GM19463 (cell line): ENCODE measurements at regions not wholly inside any gene's neighbourhood (a gene's known extent, or its start where the extent isn't known, plus 50 kb on each side); places are given as distances from the start of the nearest gene placed in this dataset.
"Not testable (repeated sequence)": the region's sequence is repeated elsewhere in the genome, so short reads cannot be mapped to it uniquely, and the experiment has no call there.

Experiments used
- ATAC-seq: cut with Tn5 transposase; IDR thresholded peaks from one replicate; pipeline ENCODE4 v1.9.1; 2021; ENCODE audit warnings: mild to moderate bottlenecking, moderate library complexity; ENCODE audit not compliant: unreplicated experiment

- no peak for ATAC-seq
Measured at GRCh38 chr14:21882226-21882625, 208.6 kb upstream of the OR4E1 start.

DNA sequence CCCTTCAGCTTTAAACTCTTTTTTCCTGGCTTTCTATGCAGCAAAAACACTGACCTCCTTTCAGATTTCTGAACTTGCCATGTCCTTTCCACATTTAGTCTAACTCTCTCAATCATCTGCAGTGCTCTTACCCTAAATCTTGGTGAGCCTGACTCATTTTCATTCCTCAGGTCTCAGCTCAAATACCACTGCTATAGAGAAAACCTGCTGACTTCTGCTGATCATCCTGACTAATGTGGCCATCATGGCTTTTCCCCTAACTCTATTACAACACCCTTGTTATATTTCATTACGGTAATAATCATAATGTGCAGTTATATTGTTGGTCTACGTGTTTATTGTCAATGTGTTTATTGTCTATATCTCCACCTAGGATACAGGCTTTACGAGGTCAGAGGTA is 207.3 kb upstream of the OR4E1 start:
- ATAC-seq, result no peak

GRCh38 chr14:21875791-21876190 is 202.2 kb upstream of the OR4E1 start:
- ATAC-seq, result no peak

DNA sequence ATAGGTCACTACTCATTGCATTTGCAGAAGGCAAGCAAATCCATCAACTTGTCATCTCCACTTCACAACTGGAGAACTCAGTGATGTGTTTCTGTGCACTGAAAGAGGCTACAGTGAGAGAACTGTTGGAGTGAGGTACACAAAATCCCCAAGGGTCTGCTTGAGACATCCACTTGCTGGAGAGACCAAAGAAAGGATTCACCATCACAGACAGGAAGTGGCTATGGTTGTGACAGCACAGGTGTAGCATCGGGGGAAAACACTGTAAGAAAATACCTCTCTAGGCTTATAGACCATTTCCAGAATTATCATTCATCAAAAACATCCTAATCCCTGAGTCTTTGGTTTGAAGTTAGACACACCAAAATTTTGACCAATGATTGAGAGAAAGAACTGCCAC is 201.3 kb upstream of the OR4E1 start:
- ATAC-seq, result no peak

DNA sequence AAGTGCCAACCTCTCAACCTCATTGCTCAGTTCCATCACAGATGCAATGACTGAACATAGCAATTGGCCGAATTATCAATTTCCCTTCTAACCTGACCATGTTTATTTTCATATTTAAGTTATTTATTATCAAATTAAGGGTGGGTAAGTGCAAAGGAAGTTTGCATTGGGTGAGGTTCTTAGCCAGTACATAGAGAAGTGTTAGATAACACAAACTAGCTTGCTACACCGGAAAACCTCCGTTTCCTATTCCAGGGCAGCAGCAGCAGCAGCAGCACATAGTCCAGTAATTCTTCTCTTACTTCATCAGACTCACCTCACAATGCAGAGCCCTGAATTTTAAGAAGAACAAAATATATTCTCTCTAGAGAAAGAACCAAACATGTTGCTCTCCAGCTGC is 200.5 kb upstream of the OR4E1 start:
- no peak for ATAC-seq

DNA sequence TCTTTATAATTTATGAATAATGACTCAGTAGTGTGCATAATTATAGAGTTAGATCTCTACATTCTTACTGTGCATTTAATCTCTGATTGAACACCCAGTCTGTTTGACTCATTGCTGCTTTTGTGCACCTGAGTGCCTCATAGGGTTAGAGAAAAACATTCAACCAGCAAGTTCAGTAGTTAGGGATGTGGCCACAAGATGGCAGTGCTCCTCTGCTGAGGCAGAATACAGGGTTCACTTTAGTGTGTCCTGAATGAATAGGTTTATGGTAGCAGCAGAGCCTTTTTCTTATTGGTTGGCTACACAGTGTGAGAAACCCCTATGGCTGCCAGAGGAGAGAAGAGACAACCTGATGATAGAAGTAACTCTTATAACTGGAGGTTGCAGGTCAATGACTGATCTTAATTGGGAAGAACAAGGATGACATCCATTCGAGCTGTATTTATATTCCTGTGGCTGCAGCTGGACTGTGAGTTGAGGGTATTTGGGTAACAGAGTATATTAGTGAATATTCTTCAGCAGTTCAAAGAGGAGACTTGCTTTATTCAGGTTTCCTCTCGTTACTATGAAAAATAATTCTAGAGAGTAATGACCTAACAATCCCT is 194.9 kb upstream of the OR4E1 start:
- peak; percentile 71 for ATAC-seq

- ATAC-seq, result no peak
Measured at GRCh38 chr14:21867541-21867940, 193.9 kb upstream of the OR4E1 start.

GRCh38 chr14:21866479-21866878 is 192.9 kb upstream of the OR4E1 start:
- no peak for ATAC-seq

DNA sequence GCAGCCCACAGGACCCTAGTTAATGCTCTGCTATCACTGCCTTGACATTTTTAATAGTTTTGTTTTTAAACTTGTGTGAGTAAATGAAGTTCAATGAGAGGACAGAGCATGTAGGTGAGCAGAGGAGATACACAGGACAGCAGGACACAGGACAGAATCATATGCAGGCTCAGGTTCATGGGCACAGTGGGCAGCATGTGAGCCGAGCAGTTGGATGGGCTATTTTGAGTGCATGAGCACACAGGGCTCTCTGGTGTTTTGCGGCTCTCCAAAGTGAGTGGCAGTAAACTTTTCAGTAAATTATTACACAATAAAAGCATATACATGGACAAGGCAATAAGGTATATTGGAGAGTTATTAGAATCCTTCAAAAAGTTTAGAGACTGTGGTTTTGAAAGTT is 189.7 kb upstream of the OR4E1 start:
- ATAC-seq, result no peak

GRCh38 chr14:21861153-21861552 is 187.5 kb upstream of the OR4E1 start:
- no peak for ATAC-seq

DNA sequence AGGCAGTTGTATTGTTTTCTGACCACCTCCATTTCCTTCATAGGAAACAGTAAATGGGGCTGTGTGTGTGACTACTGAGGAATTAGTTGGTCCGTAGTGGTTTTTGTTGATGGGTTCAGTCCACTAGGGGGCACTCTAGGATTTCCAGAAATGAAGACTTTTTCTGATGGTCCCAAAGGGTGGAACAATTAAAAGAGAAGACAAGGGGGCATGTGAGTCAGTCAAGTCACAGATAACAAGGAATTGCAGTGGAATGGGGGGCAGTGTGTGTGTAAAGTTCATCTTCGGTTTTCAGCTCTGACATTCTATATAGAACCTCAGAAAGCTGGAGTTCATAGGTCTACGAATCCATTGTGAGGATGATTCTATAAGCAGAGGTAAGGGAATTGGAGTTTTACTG is 186.6 kb upstream of the OR4E1 start:
- ATAC-seq, result no peak

DNA sequence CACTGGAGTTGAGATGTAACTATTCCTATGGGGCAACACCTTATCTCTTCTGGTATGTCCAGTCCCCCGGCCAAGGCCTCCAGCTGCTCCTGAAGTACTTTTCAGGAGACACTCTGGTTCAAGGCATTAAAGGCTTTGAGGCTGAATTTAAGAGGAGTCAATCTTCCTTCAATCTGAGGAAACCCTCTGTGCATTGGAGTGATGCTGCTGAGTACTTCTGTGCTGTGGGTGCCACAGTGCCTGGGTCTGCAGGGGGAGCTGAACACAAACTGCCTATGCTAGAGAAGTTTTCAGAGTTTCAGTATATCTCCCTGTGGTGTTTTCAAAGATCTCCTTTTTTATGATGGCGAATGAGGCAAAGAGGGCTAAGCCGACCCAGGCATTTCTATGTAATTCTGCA is 179.2 kb upstream of the OR4E1 start:
- ATAC-seq, result no peak

- peak; percentile 74 for ATAC-seq
Measured at GRCh38 chr14:21852061-21852664, 178.5 kb upstream of the OR4E1 start.

- ATAC-seq, result not testable (repeated sequence)
Measured at GRCh38 chr14:21846902-21847301, 173.3 kb upstream of the OR4E1 start.

GRCh38 chr14:21846227-21846885 is 172.7 kb upstream of the OR4E1 start:
- no peak for ATAC-seq

- no peak for ATAC-seq
Measured at GRCh38 chr14:21840765-21841164, 167.1 kb upstream of the OR4E1 start.

GRCh38 chr14:21833836-21834235 is 160.2 kb upstream of the OR4E1 start:
- no peak for ATAC-seq

- no peak for ATAC-seq
Measured at GRCh38 chr14:21825845-21826244, 152.2 kb upstream of the OR4E1 start.

DNA sequence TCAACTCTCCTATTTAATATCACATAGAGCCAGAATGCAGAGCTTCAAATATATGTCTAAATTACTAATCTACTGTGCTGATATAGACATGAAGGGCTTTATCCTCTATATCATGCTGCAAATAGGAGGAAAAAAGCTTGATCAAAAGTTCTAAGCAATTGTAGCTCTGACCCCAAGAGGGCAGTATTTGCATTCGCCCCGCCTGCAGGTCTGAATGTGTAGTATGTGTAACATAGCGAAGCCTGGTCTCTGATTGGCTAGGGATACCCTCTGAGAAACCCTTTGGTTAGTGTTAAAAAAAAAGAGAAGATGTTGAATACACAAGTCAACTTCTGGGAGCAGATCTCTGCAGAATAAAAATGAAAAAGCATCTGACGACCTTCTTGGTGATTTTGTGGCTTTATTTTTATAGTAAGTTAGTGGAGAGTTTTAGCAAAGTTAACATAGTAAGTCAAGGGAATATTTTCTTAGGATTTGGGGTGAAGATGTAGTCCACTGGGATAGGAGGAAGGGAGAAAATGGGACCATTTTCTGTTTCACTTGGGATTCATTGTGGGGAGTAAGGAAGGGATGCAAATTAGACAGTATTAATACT is 151.6 kb upstream of the OR4E1 start:
- ATAC-seq, result no peak

DNA sequence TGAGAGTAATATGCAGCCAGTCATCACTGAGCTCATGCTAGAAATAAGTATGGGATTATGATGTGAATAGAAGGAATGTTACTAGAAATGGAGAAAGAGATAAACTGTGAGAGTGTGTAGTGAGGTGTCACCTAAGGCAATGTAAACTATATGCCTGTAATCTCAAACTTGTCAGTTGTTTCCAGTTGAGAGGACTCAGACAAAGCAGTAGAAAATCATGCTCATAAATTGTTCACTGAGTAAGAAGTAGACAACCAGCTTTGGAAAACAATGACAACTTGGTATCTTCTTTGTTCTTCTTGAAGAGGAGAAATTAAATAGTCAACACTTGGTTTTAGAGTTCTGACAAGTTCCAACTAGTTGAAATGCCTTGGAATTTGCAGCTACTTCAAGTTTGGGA is 148.5 kb upstream of the OR4E1 start:
- ATAC-seq, result no peak

- no peak for ATAC-seq
Measured at GRCh38 chr14:21820631-21821030, 147.0 kb upstream of the OR4E1 start.

DNA sequence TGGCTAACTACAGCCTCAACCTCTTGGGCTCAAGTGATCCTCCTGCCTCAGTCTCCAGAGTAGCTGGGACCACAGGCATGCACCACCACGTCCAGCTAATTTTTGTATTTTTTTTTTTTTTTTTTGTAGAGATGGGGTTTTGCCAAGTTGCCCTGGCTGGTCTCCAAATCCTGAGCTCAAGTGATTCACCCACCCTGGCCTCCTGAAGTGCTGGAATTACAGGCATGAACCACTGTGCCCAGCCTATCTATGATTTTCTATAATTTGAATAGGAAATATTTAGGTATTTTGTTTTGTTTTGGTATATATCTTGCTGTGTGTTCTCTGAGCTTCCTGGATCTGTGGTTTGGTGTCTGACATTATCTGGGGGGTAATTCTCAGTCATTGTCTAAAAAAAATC is 146.3 kb upstream of the OR4E1 start:
- not testable (repeated sequence) for ATAC-seq
